ENCODE measurements at regions not wholly inside any gene's neighbourhood (a gene's known extent, or its start where the extent isn't known, plus 50 kb on each side); places are given as distances from the start of the nearest gene placed in this dataset.
"Not testable (repeated sequence)": the region's sequence is repeated elsewhere in the genome, so short reads cannot be mapped to it uniquely, and the experiment has no call there.

GRCh38 chr5:92852219-92852618 lies 728.8 kb downstream of the NR2F1-AS1 start:
- DNase-seq, result no peak

- DNase-seq, result no peak
Observed at GRCh38 chr5:92850886-92851285, 730.1 kb downstream of the NR2F1-AS1 start.

GRCh38 chr5:92849756-92850155 lies 731.3 kb downstream of the NR2F1-AS1 start:
- DNase-seq, result no peak

- no peak for DNase-seq
Observed at GRCh38 chr5:92841604-92842155, 739.3 kb downstream of the NR2F1-AS1 start.

- DNase-seq, result no peak
Observed at GRCh38 chr5:92838253-92838652, 742.8 kb downstream of the NR2F1-AS1 start.

- DNase-seq, result no peak
Observed at GRCh38 chr5:92836855-92837755, 743.9 kb downstream of the NR2F1-AS1 start.

GRCh38 chr5:92835712-92836111 lies 745.3 kb downstream of the NR2F1-AS1 start:
- DNase-seq, result no peak

- DNase-seq, result not testable (repeated sequence)
Observed at GRCh38 chr5:92823551-92823950, 757.5 kb downstream of the NR2F1-AS1 start.

GRCh38 chr5:92822183-92822582 lies 758.8 kb downstream of the NR2F1-AS1 start:
- no peak for DNase-seq

GRCh38 chr5:92809855-92810465 lies 771.1 kb downstream of the NR2F1-AS1 start:
- DNase-seq, result no peak

- DNase-seq, result no peak
Observed at GRCh38 chr5:92808474-92808873, 772.5 kb downstream of the NR2F1-AS1 start.

GRCh38 chr5:92807085-92807484 lies 773.9 kb downstream of the NR2F1-AS1 start:
- DNase-seq, result no peak

GRCh38 chr5:92805446-92805845 lies 775.6 kb downstream of the NR2F1-AS1 start:
- DNase-seq, result no peak

- no peak for DNase-seq
Observed at GRCh38 chr5:92801911-92802310, 779.1 kb downstream of the NR2F1-AS1 start.

- DNase-seq, result no peak
Observed at GRCh38 chr5:92800365-92800764, 780.7 kb downstream of the NR2F1-AS1 start.

GRCh38 chr5:92795633-92796032 lies 785.4 kb downstream of the NR2F1-AS1 start:
- DNase-seq, result no peak

GRCh38 chr5:92780057-92780456 lies 801.0 kb downstream of the NR2F1-AS1 start:
- no peak for DNase-seq

GRCh38 chr5:92779536-92779935 lies 801.5 kb downstream of the NR2F1-AS1 start:
- DNase-seq, result no peak

GRCh38 chr5:92778261-92778660 lies 802.8 kb downstream of the NR2F1-AS1 start:
- no peak for DNase-seq

GRCh38 chr5:92777421-92777820 lies 803.6 kb downstream of the NR2F1-AS1 start:
- DNase-seq, result no peak

GRCh38 chr5:92775711-92776615 lies 805.1 kb downstream of the NR2F1-AS1 start:
- DNase-seq, result no peak

- no peak for DNase-seq
Observed at GRCh38 chr5:92769978-92770377, 811.0 kb downstream of the NR2F1-AS1 start.

- no peak for DNase-seq
Observed at GRCh38 chr5:92761585-92761984, 819.4 kb downstream of the NR2F1-AS1 start.

Data from MV-4-11 (cell line).